Tibial nerve (tissue), 4 donors: ENCODE measurements at regions not wholly inside any gene's neighbourhood (a gene's known extent, or its start where the extent isn't known, plus 50 kb on each side); places are given as distances from the start of the nearest gene placed in this dataset.

Experiments used
- EP300 ChIP-seq, 2 donors: sonication (generic); formaldehyde crosslinking; IDR thresholded peaks; one replicate each; pipeline ENCODE4 v1.6.1; 2017; ENCODE audit warnings: antibody characterized with exemption in 2 of 2, mild to moderate bottlenecking in 1 of 2
- TF ChIP-seq, protein P1 (sequence below), 5 experiments: fragments of 200-600 bp in 3 of 5; fragments of 450-650 bp in 2 of 5; sonication (generic) in 3 of 5; IDR thresholded peaks; one replicate each; pipeline ENCODE4 v1.5.1; 2016 to 2019; ENCODE audit warnings: antibody characterized with exemption in 5 of 5, mild to moderate bottlenecking in 3 of 5, moderate library complexity in 2 of 5

DNA sequence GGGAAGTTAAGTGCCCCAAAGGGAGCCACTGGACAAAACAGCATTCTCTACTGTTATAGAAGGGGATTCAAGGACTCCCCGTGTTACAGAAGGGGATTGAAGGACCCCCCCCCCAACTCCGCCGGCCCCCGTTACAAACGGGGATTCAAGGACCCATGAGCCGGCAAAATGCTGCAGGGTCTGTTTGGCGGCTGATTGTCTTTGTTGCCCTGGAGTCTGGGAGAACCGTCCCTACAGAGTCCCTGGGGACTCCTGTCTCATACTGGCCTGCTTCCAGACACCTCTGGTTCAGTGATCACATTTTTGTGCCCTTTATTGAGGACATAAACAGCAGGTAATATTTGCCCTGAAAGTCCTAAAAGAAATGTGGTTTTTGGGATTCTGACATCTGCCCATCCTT lies 96.4 kb downstream of the SYF2 start:
- TF ChIP-seq, protein P1, sequence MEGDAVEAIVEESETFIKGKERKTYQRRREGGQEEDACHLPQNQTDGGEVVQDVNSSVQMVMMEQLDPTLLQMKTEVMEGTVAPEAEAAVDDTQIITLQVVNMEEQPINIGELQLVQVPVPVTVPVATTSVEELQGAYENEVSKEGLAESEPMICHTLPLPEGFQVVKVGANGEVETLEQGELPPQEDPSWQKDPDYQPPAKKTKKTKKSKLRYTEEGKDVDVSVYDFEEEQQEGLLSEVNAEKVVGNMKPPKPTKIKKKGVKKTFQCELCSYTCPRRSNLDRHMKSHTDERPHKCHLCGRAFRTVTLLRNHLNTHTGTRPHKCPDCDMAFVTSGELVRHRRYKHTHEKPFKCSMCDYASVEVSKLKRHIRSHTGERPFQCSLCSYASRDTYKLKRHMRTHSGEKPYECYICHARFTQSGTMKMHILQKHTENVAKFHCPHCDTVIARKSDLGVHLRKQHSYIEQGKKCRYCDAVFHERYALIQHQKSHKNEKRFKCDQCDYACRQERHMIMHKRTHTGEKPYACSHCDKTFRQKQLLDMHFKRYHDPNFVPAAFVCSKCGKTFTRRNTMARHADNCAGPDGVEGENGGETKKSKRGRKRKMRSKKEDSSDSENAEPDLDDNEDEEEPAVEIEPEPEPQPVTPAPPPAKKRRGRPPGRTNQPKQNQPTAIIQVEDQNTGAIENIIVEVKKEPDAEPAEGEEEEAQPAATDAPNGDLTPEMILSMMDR (IDR thresholded peaks at IDR 0.05): no peak
- TF ChIP-seq EP300 (IDR thresholded peaks at IDR 0.05): no peak
